Stomach (tissue), 8 donors: ENCODE measurements at regions not wholly inside any gene's neighbourhood (a gene's known extent, or its start where the extent isn't known, plus 50 kb on each side); places are given as distances from the start of the nearest gene placed in this dataset.

ENCODE experiments used
- DNase-seq, 2 donors: peaks; one replicate each; pipeline versions ENCODE4 v3.0.0 to v3.0.0-alpha.2; 2013 to 2019
- H3K27ac ChIP-seq, 5 donors: fragments of 200-600 bp in 4 of 5; sonication (generic) in 4 of 5; one replicate each; pipeline ENCODE4 v1.5.1; 2013 to 2019; ENCODE audit warnings: mild to moderate bottlenecking in 1 of 5, moderate library complexity in 1 of 5
- H3K27me3 ChIP-seq, 3 donors: fragments of 200-600 bp; sonication (generic); one replicate each; pipeline ENCODE4 v1.5.1; 2017 to 2019; ENCODE audit warnings: mixed run types in 1 of 3
- H3K36me3 ChIP-seq, 4 donors: fragments of 200-600 bp; sonication (generic); 1 replicate in 3 of 4; 2 replicates in 1 of 4; pipeline ENCODE4 v1.5.1; 2016 to 2019
- H3K4me1 ChIP-seq, 4 donors: fragments of 200-600 bp; sonication (generic); one replicate each; pipeline ENCODE4 v1.5.1; 2016 to 2019
- H3K4me3 ChIP-seq, 4 donors: fragments of 200-600 bp; sonication (generic) in 3 of 4; one replicate each; pipeline ENCODE4 v1.5.1; 2016 to 2019; ENCODE audit warnings: mild to moderate bottlenecking in 1 of 4
- H3K9me3 ChIP-seq, 4 donors: fragments of 200-600 bp; sonication (generic); one replicate each; pipeline ENCODE4 v1.5.1; 2016 to 2019
- EP300 ChIP-seq: sonication (generic); formaldehyde crosslinking; IDR thresholded peaks from one replicate; pipeline ENCODE4 v1.6.1; 2017; ENCODE audit warnings: antibody characterized with exemption
- POLR2A ChIP-seq, 4 donors: fragments of 450-650 bp; IDR thresholded peaks; one replicate each; pipeline ENCODE4 v1.6.1; 2016; ENCODE audit warnings: antibody characterized with exemption in 4 of 4, control low read depth in 2 of 4, mild to moderate bottlenecking in 1 of 4, moderate library complexity in 1 of 4
- POLR2AphosphoS5 ChIP-seq, 3 donors: sonication (generic); formaldehyde crosslinking; IDR thresholded peaks; one replicate each; pipeline ENCODE4 v1.6.1; 2016; ENCODE audit warnings: antibody characterized with exemption in 3 of 3
- WGBS, 5 donors: extraction: QIAGEN DNeasy Blood & Tissue Kit in 3 of 5; methylation state at CpG; one replicate each; pipeline versions ENCODE4 v1.1.5 to v1.1.7; 2013 to 2018; 5-methylcytosine and 5-hydroxymethylcytosine counted together
- intact Hi-C: fragments of 100-400 bp; cut with DNase I; formaldehyde crosslinking; loops from one replicate; pipeline ENCODE4 v1.15.1; 2023; ENCODE audit warnings: low total_unique reads
- TF ChIP-seq, protein P1 (sequence below), 7 experiments: fragments of 450-650 bp in 4 of 7; fragments of 200-600 bp in 3 of 7; sonication (generic) in 3 of 7; IDR thresholded peaks; one replicate each; pipeline ENCODE4 v1.5.1; 2016 to 2019; ENCODE audit warnings: antibody characterized with exemption in 7 of 7, control low read depth in 2 of 7, mild to moderate bottlenecking in 1 of 7
- donor health status: healthy with polysubstance abuse.
- donor health status: Bipolar disorder and iron deficiency.
- donor health status: healthy.

DNA sequence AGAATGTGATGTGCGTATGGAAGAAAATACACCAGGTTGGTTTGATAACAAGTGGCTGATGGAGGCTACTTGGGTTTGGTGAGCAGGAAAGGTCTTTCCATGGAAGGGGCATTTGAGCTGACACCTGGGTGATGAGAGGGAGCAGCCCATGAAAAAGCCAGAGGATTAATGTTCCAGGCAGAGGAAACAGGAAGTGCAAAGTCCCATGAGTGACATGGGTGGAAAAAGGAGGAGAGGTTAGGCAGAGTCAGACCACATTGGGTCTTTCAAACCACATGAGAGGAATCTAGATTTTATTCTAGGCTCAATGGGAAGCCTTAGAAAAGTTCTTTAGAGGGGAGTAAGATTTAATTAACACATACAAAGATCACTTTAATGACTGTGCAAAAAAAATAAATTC lies 195.7 kb downstream of the LRATD1 start:
- Histone ChIP-seq H3K27me3 (no peaks in the 10 kb centered on the region), H3K9me3 (no peaks in the 10 kb centered on the region), H3K36me3 (no peaks in the 10 kb centered on the region), H3K27ac (no peak overlapping the region), H3K4me1 (no peaks in the 10 kb centered on the region), H3K4me3 (no peak overlapping the region)
- 0 to 64% (median 42%) methylated on average over 1 of the region's 1 CpG for WGBS, 5 donors
- no peak for DNase-seq
- intact Hi-C loops, result no loop called here
- TF ChIP-seq EP300, result no peak
- TF ChIP-seq, protein P1, sequence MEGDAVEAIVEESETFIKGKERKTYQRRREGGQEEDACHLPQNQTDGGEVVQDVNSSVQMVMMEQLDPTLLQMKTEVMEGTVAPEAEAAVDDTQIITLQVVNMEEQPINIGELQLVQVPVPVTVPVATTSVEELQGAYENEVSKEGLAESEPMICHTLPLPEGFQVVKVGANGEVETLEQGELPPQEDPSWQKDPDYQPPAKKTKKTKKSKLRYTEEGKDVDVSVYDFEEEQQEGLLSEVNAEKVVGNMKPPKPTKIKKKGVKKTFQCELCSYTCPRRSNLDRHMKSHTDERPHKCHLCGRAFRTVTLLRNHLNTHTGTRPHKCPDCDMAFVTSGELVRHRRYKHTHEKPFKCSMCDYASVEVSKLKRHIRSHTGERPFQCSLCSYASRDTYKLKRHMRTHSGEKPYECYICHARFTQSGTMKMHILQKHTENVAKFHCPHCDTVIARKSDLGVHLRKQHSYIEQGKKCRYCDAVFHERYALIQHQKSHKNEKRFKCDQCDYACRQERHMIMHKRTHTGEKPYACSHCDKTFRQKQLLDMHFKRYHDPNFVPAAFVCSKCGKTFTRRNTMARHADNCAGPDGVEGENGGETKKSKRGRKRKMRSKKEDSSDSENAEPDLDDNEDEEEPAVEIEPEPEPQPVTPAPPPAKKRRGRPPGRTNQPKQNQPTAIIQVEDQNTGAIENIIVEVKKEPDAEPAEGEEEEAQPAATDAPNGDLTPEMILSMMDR (IDR thresholded peaks at IDR 0.05), result no peak
- TF ChIP-seq POLR2AphosphoS5 (IDR thresholded peaks at IDR 0.05), result no peak
- TF ChIP-seq POLR2A (IDR thresholded peaks at IDR 0.05), result no peak

DNA sequence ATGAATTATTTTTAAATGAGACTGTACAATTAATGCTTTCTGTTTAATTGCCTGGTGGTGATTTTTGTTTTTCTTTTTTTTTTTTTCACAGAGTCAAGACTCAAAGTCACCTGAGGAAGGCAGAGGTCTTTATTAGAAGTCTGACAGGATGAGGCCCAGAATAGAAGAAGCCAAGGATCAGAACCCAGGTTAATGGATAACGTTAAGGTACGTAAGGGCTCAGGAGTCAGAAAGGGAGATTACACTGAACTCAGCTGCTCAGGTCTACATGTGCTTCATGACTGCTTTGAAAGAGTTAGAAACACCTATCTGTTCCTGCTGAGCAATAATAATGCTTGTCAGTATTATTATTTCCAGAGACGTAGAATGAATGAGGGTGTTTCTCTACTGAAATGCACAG lies 196.5 kb downstream of the LRATD1 start:
- H3K36me3 ChIP-seq, result no peaks in the 10 kb centered on the region
- WGBS, 5 donors, result 83 to 96% (median 86%) methylated on average over 3 of the region's 3 CpGs
- no peaks in the 10 kb centered on the region for H3K27me3 ChIP-seq
- no peaks in the 10 kb centered on the region for H3K9me3 ChIP-seq
- no peaks in the 10 kb centered on the region for H3K4me1 ChIP-seq
- intact Hi-C loops, result no loop called here
- no peak for TF ChIP-seq POLR2A (IDR thresholded peaks at IDR 0.05)
- TF ChIP-seq, protein P1 (IDR thresholded peaks at IDR 0.05), result no peak
- TF ChIP-seq POLR2AphosphoS5 (IDR thresholded peaks at IDR 0.05), result no peak
- TF ChIP-seq EP300, result no peak
- H3K4me3 ChIP-seq, result no peak overlapping the region
- DNase-seq, result no peak
- no peak overlapping the region for H3K27ac ChIP-seq

- TF ChIP-seq, protein P1 (IDR thresholded peaks at IDR 0.05), result peak in 1 of 7 experiments; percentile 10
- TF ChIP-seq EP300 (no peak), POLR2A (IDR thresholded peaks at IDR 0.05) (no peak), POLR2AphosphoS5 (IDR thresholded peaks at IDR 0.05) (no peak)
- no peaks in the 10 kb centered on the region for H3K4me1 ChIP-seq
- intact Hi-C loops, result no loop called here
- peaks cover 0 to 7% (median 0%) of the 10 kb centered on the region in 4 donors for H3K9me3 ChIP-seq
- no peaks in the 10 kb centered on the region for H3K36me3 ChIP-seq
- no peak overlapping the region for H3K4me3 ChIP-seq
- no peak for DNase-seq
- no peak overlapping the region for H3K27ac ChIP-seq
- H3K27me3 ChIP-seq, result no peaks in the 10 kb centered on the region
- WGBS, 5 donors, result 65 to 93% (median 80%) methylated on average over 3 of the region's 3 CpGs
These were observed 198.9 kb downstream of the LRATD1 start for GRCh38 chr2:14831458-14831857.

DNA sequence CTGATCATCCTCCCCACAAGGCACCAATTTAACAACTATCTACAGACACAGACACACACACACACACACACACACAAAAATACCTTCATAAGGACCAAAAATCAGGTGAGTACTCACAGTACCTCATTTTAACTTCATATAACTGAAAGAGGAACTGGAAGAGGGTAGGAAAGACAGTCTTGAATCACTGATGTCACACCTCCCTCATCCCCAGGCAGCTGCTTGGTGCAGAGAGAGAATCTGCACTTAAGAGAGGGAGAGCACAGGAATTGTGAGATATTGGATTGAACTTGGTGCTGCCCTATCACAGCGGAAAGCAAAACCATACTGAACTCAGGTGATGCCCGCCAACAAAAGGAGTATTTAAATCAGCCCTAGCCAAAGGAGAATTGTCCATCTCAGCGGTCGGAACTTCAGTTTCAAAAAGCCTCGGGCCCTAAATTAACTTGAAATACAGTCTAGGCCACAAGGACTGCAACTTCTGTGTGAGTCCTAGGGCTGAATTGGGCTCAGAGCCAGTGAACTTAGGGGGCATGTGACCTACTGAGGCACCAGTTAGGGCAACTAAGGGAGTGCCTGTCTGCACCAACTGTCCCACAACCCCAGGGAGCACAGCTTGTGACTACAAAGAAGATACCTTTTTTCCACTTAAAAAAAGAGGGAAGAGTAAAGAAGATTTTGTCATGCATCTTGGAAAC lies 211.1 kb downstream of the LRATD1 start:
- intact Hi-C loops, result no loop called here
- H3K9me3 ChIP-seq, result peaks cover 0 to 7% (median 0%) of the 10 kb centered on the region in 4 donors
- TF ChIP-seq POLR2AphosphoS5 (IDR thresholded peaks at IDR 0.05) (no peak), EP300 (no peak), POLR2A (IDR thresholded peaks at IDR 0.05) (no peak)
- TF ChIP-seq, protein P1 (IDR thresholded peaks at IDR 0.05), result no peak

More for the DNA sequence above, 211.1 kb downstream of the LRATD1 start:
- Histone ChIP-seq H3K36me3 (no peaks in the 10 kb centered on the region), H3K4me1 (no peaks in the 10 kb centered on the region), H3K4me3 (no peak overlapping the region), H3K27ac (no peak overlapping the region), H3K27me3 (no peaks in the 10 kb centered on the region)
- WGBS, 5 donors, result 80 to 90% (median 87%) methylated on average over 5 of the region's 5 CpGs
- DNase-seq, result no peak
